Suprapubic skin (tissue), 4 donors: ENCODE measurements at regions not wholly inside any gene's neighbourhood (a gene's known extent, or its start where the extent isn't known, plus 50 kb on each side); places are given as distances from the start of the nearest gene placed in this dataset.

Experiments
- CTCF ChIP-seq, 2 donors: fragments of 200-600 bp in 1 of 2; fragments of 450-650 bp in 1 of 2; sonication (generic) in 1 of 2; IDR thresholded peaks; one replicate each; pipeline ENCODE4 v1.5.1; 2016 to 2019; ENCODE audit warnings: antibody characterized with exemption in 2 of 2, mild to moderate bottlenecking in 1 of 2, moderate library complexity in 1 of 2
- EP300 ChIP-seq: sonication (generic); formaldehyde crosslinking; IDR thresholded peaks from one replicate; pipeline ENCODE4 v1.6.1; 2017; ENCODE audit warnings: antibody characterized with exemption
- POLR2A ChIP-seq, 2 donors: fragments of 450-650 bp; IDR thresholded peaks; one replicate each; pipeline ENCODE4 v1.6.1; 2017; ENCODE audit warnings: antibody characterized with exemption in 2 of 2, mild to moderate bottlenecking in 2 of 2, moderate library complexity in 2 of 2
- POLR2AphosphoS5 ChIP-seq, 3 donors: sonication (generic); formaldehyde crosslinking; IDR thresholded peaks; one replicate each; pipeline ENCODE4 v1.6.1; 2017; ENCODE audit warnings: antibody characterized with exemption in 3 of 3

GRCh38 chr2:134134313-134134706 lies 119.6 kb upstream of the MGAT5 start:
- TF ChIP-seq CTCF (IDR thresholded peaks at IDR 0.05) (no peak), POLR2A (IDR thresholded peaks at IDR 0.05) (no peak), EP300 (no peak), POLR2AphosphoS5 (IDR thresholded peaks at IDR 0.05) (no peak)
